ENCODE measurements at regions not wholly inside any gene's neighbourhood (a gene's known extent, or its start where the extent isn't known, plus 50 kb on each side); places are given as distances from the start of the nearest gene placed in this dataset.
"Not testable (repeated sequence)": the region's sequence is repeated elsewhere in the genome, so short reads cannot be mapped to it uniquely, and the experiment has no call there.

DNA sequence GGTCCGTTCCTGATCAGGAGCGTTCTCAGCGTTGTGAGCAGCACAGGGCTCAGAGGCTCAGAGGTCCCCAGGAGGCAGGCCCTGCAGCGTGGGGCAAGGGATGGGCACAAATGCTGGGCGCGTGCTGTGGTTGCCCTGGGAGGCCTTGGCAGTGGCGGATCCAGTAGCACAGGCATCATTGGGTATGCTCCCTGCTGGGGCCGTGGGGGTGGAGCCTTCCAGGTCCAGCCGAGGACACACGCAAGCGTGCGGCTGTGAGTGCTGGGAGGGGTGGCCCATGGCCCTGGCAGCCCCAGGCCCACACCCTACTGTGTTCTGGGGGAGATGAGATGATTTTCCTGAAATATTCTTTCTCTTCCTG lies 253.6 kb downstream of the ADGRD1 start:
- H3K9me3 Mint-ChIP-seq; intact Hi-C loops (cut with micrococcal nuclease); H3K4me3 Mint-ChIP-seq; H3K27me3 Mint-ChIP-seq (ENCODE audit: insufficient read depth); DNase-seq (ENCODE audit: low spot score); H3K27ac Mint-ChIP-seq; H3K36me3 Mint-ChIP-seq (ENCODE audit: low read depth): not testable (repeated sequence)
- H3K4me1 Mint-ChIP-seq (ENCODE audit: low read depth), result peaks cover 29% of the 10 kb centered on the region

DNA sequence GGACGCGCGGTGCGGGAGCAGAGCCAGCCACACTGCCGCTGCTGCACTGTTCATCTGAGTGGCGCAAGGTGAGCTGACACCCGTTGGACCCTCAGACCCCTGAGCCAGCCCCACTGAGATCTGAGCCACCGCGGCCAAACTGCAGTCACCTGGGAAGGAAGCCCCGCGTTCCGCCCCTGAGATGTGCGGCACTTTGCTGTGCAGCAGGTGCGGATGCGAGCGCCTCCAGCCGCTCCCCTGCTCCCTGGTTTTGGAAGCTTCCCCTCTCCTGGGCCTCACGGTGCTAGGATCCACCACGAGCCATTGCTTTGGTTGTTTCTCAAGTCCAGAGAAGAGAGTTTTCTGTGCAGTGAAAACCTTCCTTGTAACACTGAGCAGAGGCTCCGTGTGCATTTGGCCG lies 254.1 kb downstream of the ADGRD1 start:
- peaks cover 31% of the 10 kb centered on the region for H3K4me1 Mint-ChIP-seq (ENCODE audit: low read depth)
- intact Hi-C loops (cut with micrococcal nuclease); H3K4me3 Mint-ChIP-seq; H3K27ac Mint-ChIP-seq; DNase-seq (ENCODE audit: low spot score); H3K36me3 Mint-ChIP-seq (ENCODE audit: low read depth); H3K9me3 Mint-ChIP-seq; H3K27me3 Mint-ChIP-seq (ENCODE audit: insufficient read depth): not testable (repeated sequence)

DNA sequence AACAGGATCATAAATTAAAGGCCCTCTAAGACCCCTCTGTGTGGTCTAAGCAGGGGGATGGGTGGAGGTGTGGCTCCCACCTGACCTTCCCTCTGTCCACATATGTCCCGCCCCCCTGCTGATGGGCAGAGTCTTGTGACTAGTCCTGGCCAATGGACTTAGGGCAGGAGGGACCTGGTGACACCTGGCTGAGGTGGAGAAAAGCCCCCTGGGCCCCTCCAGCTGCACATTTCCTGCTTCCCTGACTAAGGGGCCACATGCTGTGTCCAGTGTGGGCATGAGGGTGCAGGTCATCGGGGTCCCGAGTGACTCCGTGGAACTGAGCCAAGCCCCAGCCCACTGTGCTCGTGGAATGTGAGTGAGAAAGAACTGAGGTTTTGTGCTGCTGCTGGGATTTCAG lies 254.7 kb downstream of the ADGRD1 start:
- DNase-seq (ENCODE audit: low spot score), result no peak
- intact Hi-C loops (cut with micrococcal nuclease), result no loop called here
- peaks cover 3% of the 10 kb centered on the region for H3K36me3 Mint-ChIP-seq (ENCODE audit: low read depth)
- H3K27me3 Mint-ChIP-seq (ENCODE audit: insufficient read depth), result no peaks in the 10 kb centered on the region
- peaks cover 10% of the 10 kb centered on the region for H3K9me3 Mint-ChIP-seq
- no peak overlapping the region for H3K27ac Mint-ChIP-seq
- no peak overlapping the region for H3K4me3 Mint-ChIP-seq
- peaks cover 31% of the 10 kb centered on the region for H3K4me1 Mint-ChIP-seq (ENCODE audit: low read depth)

DNA sequence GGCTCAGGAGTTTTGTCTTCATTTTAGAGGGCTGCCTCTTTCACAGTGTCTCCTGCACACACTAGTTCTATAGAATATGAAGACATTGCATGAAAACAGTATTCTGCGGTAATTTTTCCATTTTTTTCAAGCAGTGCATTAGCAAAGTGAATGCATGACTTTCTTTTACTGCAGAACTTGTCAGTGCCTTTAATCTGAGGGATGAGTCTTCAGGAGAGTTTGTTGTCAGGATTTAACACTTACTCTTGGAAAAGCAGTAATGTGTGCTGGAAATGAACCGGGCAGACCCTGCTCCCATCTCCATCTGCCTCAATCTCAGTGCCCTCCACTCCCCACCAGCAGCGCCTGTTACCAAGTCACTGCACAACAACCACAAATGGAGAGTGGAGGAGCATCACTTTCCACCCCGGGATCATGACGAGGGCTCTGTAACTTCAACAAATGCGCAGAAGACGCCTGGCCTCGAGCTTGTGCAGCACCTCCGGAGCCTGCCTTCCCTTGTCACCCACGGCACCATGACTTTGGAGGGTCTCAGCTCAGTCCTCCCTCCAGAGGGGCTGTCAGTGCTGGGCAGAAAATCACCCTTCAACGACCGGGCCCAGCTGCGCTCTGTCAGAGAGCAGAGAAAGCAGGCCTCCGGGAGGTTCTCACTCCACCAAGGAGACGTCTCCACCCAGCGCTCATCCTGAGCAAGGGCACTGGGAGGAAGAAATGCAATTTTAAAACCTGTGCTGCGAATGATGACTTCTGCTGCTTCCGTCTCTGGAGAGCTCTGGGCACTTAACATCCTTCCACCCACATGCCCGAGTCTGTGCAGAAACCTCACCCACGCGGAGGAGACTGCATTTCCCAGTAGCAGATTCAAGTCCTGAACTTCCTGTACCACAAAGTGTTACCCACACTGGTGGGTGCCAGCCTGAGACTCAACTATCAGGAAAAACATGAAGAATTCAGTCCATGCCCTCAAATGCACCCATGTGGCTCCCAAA lies 255.7 kb downstream of the ADGRD1 start:
- DNase-seq (ENCODE audit: low spot score), result no peak
- intact Hi-C loops (cut with micrococcal nuclease), result loop anchor here (1.0 to 5.0 kb wide), 2 partner anchors 105 to 117 kb away; no protein-coding TSS in a partner anchor
- Mint-ChIP-seq H3K27me3 (ENCODE audit: insufficient read depth) (no peaks in the 10 kb centered on the region), H3K4me3 (no peak overlapping the region), H3K27ac (peak overlapping the region; percentile 68), H3K4me1 (ENCODE audit: low read depth) (peaks cover 31% of the 10 kb centered on the region), H3K9me3 (peaks cover 10% of the 10 kb centered on the region), H3K36me3 (ENCODE audit: low read depth) (peaks cover 3% of the 10 kb centered on the region)

DNA sequence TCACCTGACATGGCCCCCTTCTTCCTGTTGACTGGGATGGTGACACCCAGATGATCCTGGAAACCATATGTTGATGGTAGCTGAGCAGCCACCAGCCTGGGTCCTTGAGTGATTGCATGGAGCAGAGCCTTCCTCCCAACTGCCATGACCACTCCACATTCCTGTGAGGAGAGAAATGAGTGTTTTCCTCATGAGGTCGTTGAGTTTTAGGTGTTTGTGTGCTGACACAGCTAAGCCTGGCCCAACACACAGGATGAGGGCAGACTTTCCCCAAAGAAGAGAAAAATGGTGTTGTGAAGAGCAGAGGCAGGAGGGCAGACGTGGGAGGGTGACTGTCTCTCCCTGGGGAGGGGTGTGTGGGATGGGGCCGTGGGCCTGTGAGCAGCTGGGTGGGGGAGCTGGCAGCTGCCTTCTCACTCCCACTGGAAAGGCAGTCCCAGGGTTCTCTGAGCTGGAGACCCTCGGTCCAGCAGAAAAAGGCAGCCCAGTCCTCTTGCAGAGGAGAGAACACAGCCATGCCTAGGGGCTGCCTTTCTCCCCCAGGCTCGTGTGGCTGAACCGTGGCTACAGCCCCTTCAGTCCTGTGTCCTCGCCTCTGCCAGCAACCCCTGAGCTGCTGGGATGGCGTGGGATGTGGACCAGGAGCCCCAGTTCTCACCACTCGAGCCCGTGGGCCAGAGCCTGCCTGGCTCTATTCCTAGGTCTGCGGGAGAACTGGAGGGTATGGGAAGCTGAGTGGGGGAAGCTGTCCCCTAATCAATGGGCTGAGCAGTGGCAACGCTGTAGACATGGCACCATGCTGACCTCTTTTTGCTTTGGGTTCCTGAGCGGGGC lies 257.0 kb downstream of the ADGRD1 start:
- intact Hi-C loops (cut with micrococcal nuclease), result loop anchor here (1.0 to 5.0 kb wide), 2 partner anchors 29 to 118 kb away; no protein-coding TSS in a partner anchor
- Mint-ChIP-seq H3K9me3 (peaks cover 10% of the 10 kb centered on the region), H3K36me3 (ENCODE audit: low read depth) (peaks cover 3% of the 10 kb centered on the region), H3K27ac (no peak overlapping the region), H3K4me3 (no peak overlapping the region), H3K4me1 (ENCODE audit: low read depth) (peaks cover 31% of the 10 kb centered on the region), H3K27me3 (ENCODE audit: insufficient read depth) (no peaks in the 10 kb centered on the region)
- DNase-seq (ENCODE audit: low spot score), result no peak

DNA sequence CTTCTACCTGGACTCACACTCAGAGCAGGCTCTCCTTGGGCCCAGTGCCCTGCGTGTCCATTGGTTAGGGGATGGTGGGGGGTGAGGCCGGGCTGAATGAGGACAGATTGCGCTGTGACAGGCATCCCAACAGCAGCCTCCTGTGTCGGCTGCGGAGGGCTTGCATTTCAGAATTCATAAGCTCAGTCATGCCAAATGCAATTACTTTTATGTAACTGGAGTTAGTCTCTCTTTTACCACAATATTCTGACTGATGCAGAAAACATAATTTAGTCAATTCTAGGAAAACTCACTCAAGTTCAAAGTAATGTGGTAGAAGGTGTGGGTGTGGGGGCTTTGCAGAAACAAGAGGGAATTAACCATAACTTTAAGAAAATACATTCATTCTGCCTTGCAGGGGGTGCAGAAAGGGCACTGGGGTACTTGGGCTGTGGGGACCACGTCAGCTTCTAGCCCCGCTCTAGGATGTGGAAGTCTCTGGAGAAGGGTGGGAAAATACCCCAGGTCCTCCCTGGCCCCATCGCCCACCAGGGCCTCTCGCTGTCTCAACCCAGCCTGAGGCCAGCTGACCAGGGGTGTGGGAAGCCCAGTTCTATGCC lies 257.7 kb downstream of the ADGRD1 start:
- no peak for DNase-seq (ENCODE audit: low spot score)
- Mint-ChIP-seq H3K36me3 (ENCODE audit: low read depth) (peaks cover 3% of the 10 kb centered on the region), H3K27me3 (ENCODE audit: insufficient read depth) (no peaks in the 10 kb centered on the region), H3K4me1 (ENCODE audit: low read depth) (peaks cover 31% of the 10 kb centered on the region), H3K27ac (peak overlapping the region; percentile 65), H3K9me3 (peaks cover 10% of the 10 kb centered on the region), H3K4me3 (peak overlapping the region; percentile 22)
- intact Hi-C loops (cut with micrococcal nuclease), result loop anchor here (1.0 to 5.0 kb wide), 2 partner anchors 28 to 119 kb away; no protein-coding TSS in a partner anchor

DNA sequence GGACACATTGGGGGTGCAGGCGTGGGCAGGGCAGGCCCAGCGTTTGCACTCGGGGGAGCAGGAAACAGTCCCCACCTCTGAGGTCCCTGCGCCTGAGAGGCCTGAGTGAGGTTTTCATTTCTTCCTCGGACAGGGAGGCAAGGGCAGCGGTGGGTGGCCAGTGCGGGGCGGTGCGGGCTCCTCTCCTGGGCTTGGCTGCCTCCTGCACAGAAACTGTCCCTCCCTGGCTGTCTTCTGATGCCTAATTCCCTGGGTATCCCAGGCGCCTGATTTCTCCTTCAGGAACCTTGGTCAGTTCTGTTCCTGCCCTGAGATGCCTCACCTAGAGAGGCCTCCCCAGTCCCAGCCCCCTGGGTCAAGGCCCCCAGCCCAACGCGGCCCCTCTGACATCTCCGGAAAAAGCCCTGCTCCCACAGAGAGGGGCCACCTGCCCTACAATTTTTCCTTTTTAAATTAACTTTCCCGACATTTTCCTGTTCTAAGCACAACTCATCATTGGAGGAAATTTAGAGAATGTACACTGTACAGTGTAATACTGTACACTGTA lies 260.3 kb downstream of the ADGRD1 start:
- Mint-ChIP-seq H3K4me1 (ENCODE audit: low read depth) (peaks cover 30% of the 10 kb centered on the region), H3K36me3 (ENCODE audit: low read depth) (peaks cover 3% of the 10 kb centered on the region), H3K9me3 (peaks cover 10% of the 10 kb centered on the region), H3K27me3 (ENCODE audit: insufficient read depth) (no peaks in the 10 kb centered on the region), H3K27ac (no peak overlapping the region), H3K4me3 (no peak overlapping the region)
- no peak for DNase-seq (ENCODE audit: low spot score)
- intact Hi-C loops (cut with micrococcal nuclease), result loop anchor here (5.0 kb wide), 1 partner anchor 122 kb away; no protein-coding TSS in a partner anchor

DNA sequence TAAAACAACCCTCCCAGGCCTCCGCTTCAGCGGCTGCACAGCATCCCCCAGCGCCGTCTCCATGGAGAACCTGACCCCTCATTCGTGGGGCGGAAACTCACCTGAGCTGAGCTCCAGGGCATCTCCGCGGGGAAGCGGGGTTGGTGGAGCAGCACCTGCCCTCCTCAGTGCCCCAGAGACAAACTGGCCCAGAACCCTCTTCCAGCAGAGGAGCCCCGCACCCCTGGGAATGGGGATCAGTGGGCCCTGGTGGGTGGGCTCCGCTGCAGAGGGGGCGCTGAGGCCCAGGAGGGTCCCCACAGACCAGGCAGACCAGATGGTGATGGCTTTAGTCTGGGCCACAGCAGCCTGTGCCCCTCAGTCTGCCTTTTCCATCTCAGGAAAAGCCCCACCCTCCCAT lies 261.2 kb downstream of the ADGRD1 start:
- H3K36me3 Mint-ChIP-seq (ENCODE audit: low read depth); H3K27ac Mint-ChIP-seq; DNase-seq (ENCODE audit: low spot score); H3K9me3 Mint-ChIP-seq; H3K4me3 Mint-ChIP-seq; H3K27me3 Mint-ChIP-seq (ENCODE audit: insufficient read depth): not testable (repeated sequence)
- H3K4me1 Mint-ChIP-seq (ENCODE audit: low read depth), result peaks cover 20% of the 10 kb centered on the region
- intact Hi-C loops (cut with micrococcal nuclease), result loop anchor here (5.0 kb wide), 1 partner anchor 123 kb away; no protein-coding TSS in a partner anchor

DNA sequence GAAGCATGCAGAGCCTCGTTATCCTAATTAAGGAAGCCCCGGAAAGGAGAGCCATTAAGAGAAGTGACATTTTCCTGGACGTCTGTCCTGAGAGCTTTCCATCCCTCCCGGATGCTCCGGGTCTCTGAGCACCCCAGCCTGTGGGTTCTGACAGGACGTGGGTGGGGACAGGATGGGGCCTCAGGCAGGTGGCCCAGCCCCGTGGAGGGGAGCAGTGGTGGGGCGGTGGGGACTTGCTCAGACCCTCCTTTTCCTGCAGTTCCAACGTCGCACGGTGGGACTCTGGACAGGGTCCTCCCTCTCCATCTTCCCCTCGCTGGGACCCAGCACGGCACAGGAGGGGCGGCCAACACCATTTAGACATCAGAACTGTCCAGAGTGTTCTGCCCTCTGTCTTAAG lies 262.9 kb downstream of the ADGRD1 start:
- H3K4me3 Mint-ChIP-seq; DNase-seq (ENCODE audit: low spot score); intact Hi-C loops (cut with micrococcal nuclease); H3K27ac Mint-ChIP-seq; H3K36me3 Mint-ChIP-seq (ENCODE audit: low read depth); H3K27me3 Mint-ChIP-seq (ENCODE audit: insufficient read depth); H3K4me1 Mint-ChIP-seq (ENCODE audit: low read depth); H3K9me3 Mint-ChIP-seq: not testable (repeated sequence)

DNA sequence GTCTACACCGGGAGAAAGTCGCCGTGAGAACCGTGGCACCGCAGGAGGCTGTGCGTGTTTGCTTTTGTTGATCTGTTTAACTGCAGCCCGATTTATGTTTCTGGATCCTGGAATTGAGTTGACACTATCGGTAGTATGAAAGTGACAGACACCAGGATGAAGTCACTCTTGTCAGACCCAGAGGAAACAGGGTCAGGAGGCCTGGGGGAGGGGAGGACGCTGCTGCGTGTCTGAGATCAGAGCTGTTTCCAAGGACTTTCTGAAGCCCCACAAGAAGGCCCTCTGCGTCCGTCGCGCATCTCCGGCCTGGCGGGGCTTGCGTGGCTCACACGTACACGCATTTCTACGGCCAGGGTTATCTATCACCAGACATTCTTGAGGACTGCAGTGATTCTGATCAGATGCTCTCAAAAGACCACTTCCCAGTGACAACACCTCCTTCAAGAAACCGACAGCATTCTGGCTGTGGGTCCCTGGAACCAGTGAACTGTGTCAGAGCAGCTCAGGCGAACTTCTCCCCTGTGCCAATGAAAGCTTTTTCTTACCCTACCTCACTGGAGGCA lies 263.4 kb downstream of the ADGRD1 start:
- intact Hi-C loops (cut with micrococcal nuclease), result no loop called here
- Mint-ChIP-seq H3K4me3 (no peak overlapping the region), H3K4me1 (ENCODE audit: low read depth) (peaks cover 3% of the 10 kb centered on the region), H3K27ac (no peak overlapping the region), H3K36me3 (ENCODE audit: low read depth) (no peaks in the 10 kb centered on the region), H3K9me3 (peaks cover 10% of the 10 kb centered on the region), H3K27me3 (ENCODE audit: insufficient read depth) (peaks cover 2% of the 10 kb centered on the region)
- no peak for DNase-seq (ENCODE audit: low spot score)

DNA sequence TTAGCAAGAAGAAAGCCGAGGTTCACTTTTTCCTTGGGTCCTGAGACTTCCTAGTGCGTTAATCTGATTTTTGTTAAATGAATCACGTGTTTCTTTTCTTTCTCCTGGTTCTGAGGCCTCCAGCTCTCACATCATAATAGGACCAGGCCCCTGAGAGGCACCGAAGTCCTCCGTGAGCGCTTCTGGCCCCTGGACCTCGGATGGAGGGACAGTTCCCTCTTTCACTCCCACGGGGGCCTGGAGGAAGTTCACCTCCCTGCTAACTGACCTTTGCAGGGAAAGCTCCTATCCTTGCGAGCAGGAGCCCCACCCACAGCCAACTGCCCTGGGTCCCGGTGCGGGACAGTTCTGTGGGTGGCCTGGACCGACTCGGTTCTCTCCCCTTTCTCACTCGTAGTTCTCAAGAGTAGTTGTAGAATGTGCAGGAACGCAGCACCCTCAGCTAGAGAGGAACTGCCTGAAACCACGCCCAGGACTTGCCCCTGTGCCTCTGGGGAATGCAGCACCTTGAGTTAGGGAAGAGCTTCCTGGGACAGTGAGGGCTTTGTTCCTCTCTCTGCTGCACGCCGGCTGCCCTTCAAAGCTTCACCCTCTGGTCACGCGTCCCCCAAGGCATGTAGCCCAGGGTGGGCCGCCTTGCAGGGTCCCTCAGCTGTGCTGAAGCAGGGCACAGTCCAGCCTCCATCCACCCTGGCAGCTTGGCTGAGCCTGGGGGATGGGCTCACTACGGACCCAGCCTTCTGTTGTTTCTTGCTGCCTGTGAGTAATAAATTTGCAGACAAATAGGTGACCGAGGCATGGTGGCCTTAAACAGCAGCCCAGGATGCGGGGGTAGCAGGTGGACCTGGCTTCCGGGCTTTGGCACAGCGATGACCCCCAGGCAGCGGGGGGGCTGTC lies 264.6 kb downstream of the ADGRD1 start:
- intact Hi-C loops (cut with micrococcal nuclease), result no loop called here
- H3K36me3 Mint-ChIP-seq (ENCODE audit: low read depth), result no peaks in the 10 kb centered on the region
- peaks cover 5% of the 10 kb centered on the region for H3K4me1 Mint-ChIP-seq (ENCODE audit: low read depth)

More for the DNA sequence above, 264.6 kb downstream of the ADGRD1 start:
- Mint-ChIP-seq H3K4me3 (no peak overlapping the region), H3K27ac (no peak overlapping the region), H3K27me3 (ENCODE audit: insufficient read depth) (peaks cover 2% of the 10 kb centered on the region), H3K9me3 (peaks cover under 1% of the 10 kb centered on the region)
- DNase-seq (ENCODE audit: low spot score), result no peak

Data from activated T-helper 1 cell treated with anti-CD3 and anti-CD28 coated beads, Interleukin-12 subunit alpha, Interleukin-12 subunit beta, Interleukin-2, Interleukin-4 antibody, amounts not matched to agents 30 ng/mL and 10 ng/mL and 1 ng/mL, durations not matched to agents 14 hours and 24 hours and 36 hours (primary cell).